GM23338 (cell line): ENCODE measurements at regions not wholly inside any gene's neighbourhood (a gene's known extent, or its start where the extent isn't known, plus 50 kb on each side); places are given as distances from the start of the nearest gene placed in this dataset.

ENCODE experiments used
- ATAC-seq: fragments of 200-7000 bp; cut with Tn5 transposase; 3 replicates; pipeline ENCODE4 v1.9.1; 2020
- DNase-seq: peaks from one replicate; pipeline ENCODE4 v3.0.0-alpha.2; 2015; ENCODE audit warnings: low spot score
- H2AFZ ChIP-seq: fragments of 200-600 bp; sonication (generic); 2 replicates; pipeline ENCODE4 v1.8.0; 2016; ENCODE audit warnings: antibody characterized with exemption, mild to moderate bottlenecking, moderate library complexity
- H3F3A ChIP-seq: fragments of 200-600 bp; sonication (generic); replicated peaks from 2 replicates; pipeline ENCODE4 v1.8.0; 2017; ENCODE audit warnings: antibody characterized with exemption, mixed run types, low read depth
- H3K27ac ChIP-seq: fragments of 200-600 bp; sonication (generic); 2 replicates; pipeline ENCODE4 v1.6.1; 2016; ENCODE audit warnings: low read depth
- H3K27me3 ChIP-seq: fragments of 200-600 bp; sonication (generic); 2 replicates; pipeline ENCODE4 v1.8.0; 2016; ENCODE audit warnings: mild to moderate bottlenecking, mixed run types, moderate library complexity; ENCODE audit not compliant: insufficient read depth
- H3K36me3 ChIP-seq: fragments of 200-600 bp; sonication (generic); 2 replicates; pipeline ENCODE4 v1.8.0; 2016; ENCODE audit warnings: mild to moderate bottlenecking; ENCODE audit not compliant: insufficient read depth
- H3K4me1 ChIP-seq: fragments of 200-600 bp; sonication (generic); 2 replicates; pipeline ENCODE4 v1.8.0; 2016; ENCODE audit warnings: mild to moderate bottlenecking, moderate library complexity; ENCODE audit not compliant: insufficient read depth
- H3K4me2 ChIP-seq: fragments of 200-600 bp; sonication (generic); 2 replicates; pipeline ENCODE4 v1.7.1; 2017; ENCODE audit warnings: mixed run types
- H3K4me3 ChIP-seq: fragments of 200-600 bp; sonication (generic); 2 replicates; pipeline ENCODE4 v1.6.1; 2016; ENCODE audit warnings: mixed run types
- H3K79me2 ChIP-seq: fragments of 200-600 bp; sonication (generic); replicated peaks from 2 replicates; pipeline ENCODE4 v1.8.0; 2017; ENCODE audit warnings: mild to moderate bottlenecking; ENCODE audit not compliant: insufficient read depth
- H3K9me2 ChIP-seq: fragments of 200-600 bp; sonication (generic); 2 replicates; pipeline ENCODE4 v1.8.0; 2017; ENCODE audit not compliant: insufficient read depth
- H4K20me1 ChIP-seq: fragments of 200-600 bp; sonication (generic); replicated peaks from 2 replicates; pipeline ENCODE4 v1.8.0; 2017; ENCODE audit warnings: mild to moderate bottlenecking; ENCODE audit not compliant: insufficient read depth
- H3K27ac Mint-ChIP-seq: 2 replicates; pipeline ENCODE4 v1.8.0; 2020; ENCODE audit warnings: inconsistent platforms, mild to moderate bottlenecking, moderate library complexity, mixed read lengths
- H3K27me3 Mint-ChIP-seq: 3 replicates; pipeline ENCODE4 v1.8.0; 2022; ENCODE audit warnings: low read depth, mild to moderate bottlenecking, moderate library complexity, mixed read lengths, inconsistent platforms; ENCODE audit not compliant: insufficient read depth, poor library complexity
- H3K36me3 Mint-ChIP-seq: 3 replicates; pipeline ENCODE4 v1.8.0; 2021; ENCODE audit warnings: low read depth, mild to moderate bottlenecking, inconsistent platforms, moderate library complexity, mixed read lengths
- H3K4me1 Mint-ChIP-seq: 3 replicates; pipeline ENCODE4 v1.8.0; 2020; ENCODE audit warnings: mild to moderate bottlenecking, inconsistent platforms, mixed read lengths
- H3K4me3 Mint-ChIP-seq: 3 replicates; pipeline ENCODE4 v1.8.0; 2021; ENCODE audit warnings: moderate library complexity, mild to moderate bottlenecking, inconsistent platforms, mixed read lengths
- H3K9me3 Mint-ChIP-seq: 3 replicates; pipeline ENCODE4 v1.8.0; 2020; ENCODE audit warnings: moderate library complexity, mild to moderate bottlenecking, inconsistent platforms, mixed read lengths
- CREB1 ChIP-seq: fragments of 250-450 bp; sonication (Bioruptor Pico); IDR thresholded peaks from 2 replicates; pipeline ENCODE4 v1.5.0; 2020; ENCODE audit warnings: low read depth, mild to moderate bottlenecking, moderate library complexity
- EZH2 ChIP-seq: fragments of 200-600 bp; sonication (generic); IDR thresholded peaks from one replicate; pipeline ENCODE4 v1.8.0; 2017; ENCODE audit warnings: antibody characterized with exemption, mild to moderate bottlenecking, low read depth; ENCODE audit not compliant: unreplicated experiment
- EZH2phosphoT487 ChIP-seq: fragments of 200-600 bp; sonication (generic); IDR thresholded peaks from one replicate; pipeline ENCODE4 v1.8.1; 2018; ENCODE audit warnings: antibody characterized with exemption; ENCODE audit not compliant: unreplicated experiment
- JUNB ChIP-seq: IDR thresholded peaks from one replicate; pipeline ENCODE4 v1.6.1; 2016; ENCODE audit warnings: antibody characterized with exemption; ENCODE audit not compliant: unreplicated experiment
- NANOG ChIP-seq: IDR thresholded peaks from 2 replicates; pipeline ENCODE4 v1.6.1; 2016; ENCODE audit warnings: antibody characterized with exemption, borderline replicate concordance
- POLR2AphosphoS5 ChIP-seq: IDR thresholded peaks from 2 replicates; pipeline ENCODE4 v1.6.1; 2016; ENCODE audit warnings: antibody characterized with exemption, low read depth
- STAT1 ChIP-seq: IDR thresholded peaks from one replicate; pipeline ENCODE4 v1.6.1; 2016; ENCODE audit warnings: antibody characterized with exemption; ENCODE audit not compliant: unreplicated experiment
- ZNF114 ChIP-seq: fragments of 250-450 bp; sonication (Bioruptor Pico); IDR thresholded peaks from 2 replicates; pipeline ENCODE4 v1.5.0; 2020; ENCODE audit warnings: mild to moderate bottlenecking, moderate library complexity
- ZNF331 ChIP-seq: fragments of 250-450 bp; sonication (Bioruptor Pico); IDR thresholded peaks from 2 replicates; pipeline ENCODE4 v1.5.0; 2020; ENCODE audit warnings: low read depth, mild to moderate bottlenecking, moderate library complexity
- TF ChIP-seq, protein P1 (sequence below): IDR thresholded peaks from 2 replicates; pipeline ENCODE4 v1.6.1; 2016; ENCODE audit warnings: antibody characterized with exemption
- TF ChIP-seq, protein P2 (sequence below): IDR thresholded peaks from one replicate; pipeline ENCODE4 v1.6.1; 2018; ENCODE audit warnings: antibody characterized with exemption; ENCODE audit not compliant: unreplicated experiment
- TF ChIP-seq, protein P3 (sequence below), 2 experiments: fragments of 200-600 bp in 1 of 2; sonication (generic) in 1 of 2; conservative IDR thresholded peaks; 2 replicates each; pipeline versions ENCODE4 v1.5.1 to v1.6.1; 2016 to 2017; ENCODE audit warnings: antibody characterized with exemption in 2 of 2, low read depth in 2 of 2, mild to moderate bottlenecking in 2 of 2, moderate library complexity in 1 of 2
- TF ChIP-seq, protein P4 (sequence below): fragments of 250-450 bp; sonication (Bioruptor Pico); IDR thresholded peaks from 2 replicates; pipeline ENCODE4 v1.5.0; 2020; ENCODE audit warnings: mild to moderate bottlenecking, moderate library complexity

DNA sequence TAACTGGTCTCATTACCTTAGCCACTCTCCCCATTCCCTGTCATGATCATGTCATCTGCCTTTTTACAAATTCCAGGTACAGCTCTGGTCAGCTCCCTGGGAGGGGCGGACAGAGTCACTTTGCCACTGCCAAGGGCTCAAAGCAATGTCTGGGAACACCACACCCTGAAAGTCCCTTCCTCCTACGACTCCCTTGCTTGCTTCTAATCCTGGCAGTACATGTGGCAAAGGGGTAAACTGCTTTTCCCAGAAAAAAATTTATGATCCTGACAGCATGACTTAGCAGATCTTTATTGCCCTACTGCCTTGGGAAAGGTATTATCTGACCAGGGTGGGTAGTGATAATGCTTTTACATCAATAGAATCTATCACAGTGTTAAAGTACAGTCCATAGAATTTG, 376.0 kb upstream of the PDE3A start:
- no peak overlapping the region for H3K4me3 ChIP-seq
- no peaks in the 10 kb centered on the region for H4K20me1 ChIP-seq
- no peak overlapping the region for H3K4me2 ChIP-seq
- no peaks in the 10 kb centered on the region for H3K9me3 Mint-ChIP-seq
- no peaks in the 10 kb centered on the region for H3F3A ChIP-seq
- no peaks in the 10 kb centered on the region for H3K36me3 Mint-ChIP-seq
- no peaks in the 10 kb centered on the region for H3K36me3 ChIP-seq
- H2AFZ ChIP-seq: no peak overlapping the region; the same call in 1 of the 2 replicates
- no peak overlapping the region; the same call in 1 of the 2 replicates for H3K27ac Mint-ChIP-seq
- H3K4me3 Mint-ChIP-seq: no peak overlapping the region
- DNase-seq: no peak
- H3K9me2 ChIP-seq: no peaks in the 10 kb centered on the region
- H3K79me2 ChIP-seq: no peaks in the 10 kb centered on the region
- no peaks in the 10 kb centered on the region for H3K4me1 ChIP-seq
- no peak for ATAC-seq
- H3K27me3 ChIP-seq: no peaks in the 10 kb centered on the region
- H3K27me3 Mint-ChIP-seq: no peaks in the 10 kb centered on the region
- H3K4me1 Mint-ChIP-seq: no peaks in the 10 kb centered on the region
- TF ChIP-seq, protein P1, sequence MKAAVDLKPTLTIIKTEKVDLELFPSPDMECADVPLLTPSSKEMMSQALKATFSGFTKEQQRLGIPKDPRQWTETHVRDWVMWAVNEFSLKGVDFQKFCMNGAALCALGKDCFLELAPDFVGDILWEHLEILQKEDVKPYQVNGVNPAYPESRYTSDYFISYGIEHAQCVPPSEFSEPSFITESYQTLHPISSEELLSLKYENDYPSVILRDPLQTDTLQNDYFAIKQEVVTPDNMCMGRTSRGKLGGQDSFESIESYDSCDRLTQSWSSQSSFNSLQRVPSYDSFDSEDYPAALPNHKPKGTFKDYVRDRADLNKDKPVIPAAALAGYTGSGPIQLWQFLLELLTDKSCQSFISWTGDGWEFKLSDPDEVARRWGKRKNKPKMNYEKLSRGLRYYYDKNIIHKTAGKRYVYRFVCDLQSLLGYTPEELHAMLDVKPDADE: no peak
- TF ChIP-seq EZH2phosphoT487: no peak
- TF ChIP-seq EZH2: no peak
- TF ChIP-seq JUNB: no peak
- TF ChIP-seq POLR2AphosphoS5: no peak
- no peak for TF ChIP-seq ZNF114 (CRISPR knock-in tag)
- no peak for TF ChIP-seq STAT1
- no peak for TF ChIP-seq NANOG
- TF ChIP-seq CREB1 (CRISPR knock-in tag): no peak
- TF ChIP-seq, protein P2, sequence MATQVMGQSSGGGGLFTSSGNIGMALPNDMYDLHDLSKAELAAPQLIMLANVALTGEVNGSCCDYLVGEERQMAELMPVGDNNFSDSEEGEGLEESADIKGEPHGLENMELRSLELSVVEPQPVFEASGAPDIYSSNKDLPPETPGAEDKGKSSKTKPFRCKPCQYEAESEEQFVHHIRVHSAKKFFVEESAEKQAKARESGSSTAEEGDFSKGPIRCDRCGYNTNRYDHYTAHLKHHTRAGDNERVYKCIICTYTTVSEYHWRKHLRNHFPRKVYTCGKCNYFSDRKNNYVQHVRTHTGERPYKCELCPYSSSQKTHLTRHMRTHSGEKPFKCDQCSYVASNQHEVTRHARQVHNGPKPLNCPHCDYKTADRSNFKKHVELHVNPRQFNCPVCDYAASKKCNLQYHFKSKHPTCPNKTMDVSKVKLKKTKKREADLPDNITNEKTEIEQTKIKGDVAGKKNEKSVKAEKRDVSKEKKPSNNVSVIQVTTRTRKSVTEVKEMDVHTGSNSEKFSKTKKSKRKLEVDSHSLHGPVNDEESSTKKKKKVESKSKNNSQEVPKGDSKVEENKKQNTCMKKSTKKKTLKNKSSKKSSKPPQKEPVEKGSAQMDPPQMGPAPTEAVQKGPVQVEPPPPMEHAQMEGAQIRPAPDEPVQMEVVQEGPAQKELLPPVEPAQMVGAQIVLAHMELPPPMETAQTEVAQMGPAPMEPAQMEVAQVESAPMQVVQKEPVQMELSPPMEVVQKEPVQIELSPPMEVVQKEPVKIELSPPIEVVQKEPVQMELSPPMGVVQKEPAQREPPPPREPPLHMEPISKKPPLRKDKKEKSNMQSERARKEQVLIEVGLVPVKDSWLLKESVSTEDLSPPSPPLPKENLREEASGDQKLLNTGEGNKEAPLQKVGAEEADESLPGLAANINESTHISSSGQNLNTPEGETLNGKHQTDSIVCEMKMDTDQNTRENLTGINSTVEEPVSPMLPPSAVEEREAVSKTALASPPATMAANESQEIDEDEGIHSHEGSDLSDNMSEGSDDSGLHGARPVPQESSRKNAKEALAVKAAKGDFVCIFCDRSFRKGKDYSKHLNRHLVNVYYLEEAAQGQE: no peak
- no peak for TF ChIP-seq ZNF331 (CRISPR knock-in tag)
- TF ChIP-seq, protein P3, sequence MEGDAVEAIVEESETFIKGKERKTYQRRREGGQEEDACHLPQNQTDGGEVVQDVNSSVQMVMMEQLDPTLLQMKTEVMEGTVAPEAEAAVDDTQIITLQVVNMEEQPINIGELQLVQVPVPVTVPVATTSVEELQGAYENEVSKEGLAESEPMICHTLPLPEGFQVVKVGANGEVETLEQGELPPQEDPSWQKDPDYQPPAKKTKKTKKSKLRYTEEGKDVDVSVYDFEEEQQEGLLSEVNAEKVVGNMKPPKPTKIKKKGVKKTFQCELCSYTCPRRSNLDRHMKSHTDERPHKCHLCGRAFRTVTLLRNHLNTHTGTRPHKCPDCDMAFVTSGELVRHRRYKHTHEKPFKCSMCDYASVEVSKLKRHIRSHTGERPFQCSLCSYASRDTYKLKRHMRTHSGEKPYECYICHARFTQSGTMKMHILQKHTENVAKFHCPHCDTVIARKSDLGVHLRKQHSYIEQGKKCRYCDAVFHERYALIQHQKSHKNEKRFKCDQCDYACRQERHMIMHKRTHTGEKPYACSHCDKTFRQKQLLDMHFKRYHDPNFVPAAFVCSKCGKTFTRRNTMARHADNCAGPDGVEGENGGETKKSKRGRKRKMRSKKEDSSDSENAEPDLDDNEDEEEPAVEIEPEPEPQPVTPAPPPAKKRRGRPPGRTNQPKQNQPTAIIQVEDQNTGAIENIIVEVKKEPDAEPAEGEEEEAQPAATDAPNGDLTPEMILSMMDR (conservative IDR thresholded peaks at IDR 0.05; ENCODE audit: low read depth in 2 of 2): no peak
- TF ChIP-seq, protein P4, sequence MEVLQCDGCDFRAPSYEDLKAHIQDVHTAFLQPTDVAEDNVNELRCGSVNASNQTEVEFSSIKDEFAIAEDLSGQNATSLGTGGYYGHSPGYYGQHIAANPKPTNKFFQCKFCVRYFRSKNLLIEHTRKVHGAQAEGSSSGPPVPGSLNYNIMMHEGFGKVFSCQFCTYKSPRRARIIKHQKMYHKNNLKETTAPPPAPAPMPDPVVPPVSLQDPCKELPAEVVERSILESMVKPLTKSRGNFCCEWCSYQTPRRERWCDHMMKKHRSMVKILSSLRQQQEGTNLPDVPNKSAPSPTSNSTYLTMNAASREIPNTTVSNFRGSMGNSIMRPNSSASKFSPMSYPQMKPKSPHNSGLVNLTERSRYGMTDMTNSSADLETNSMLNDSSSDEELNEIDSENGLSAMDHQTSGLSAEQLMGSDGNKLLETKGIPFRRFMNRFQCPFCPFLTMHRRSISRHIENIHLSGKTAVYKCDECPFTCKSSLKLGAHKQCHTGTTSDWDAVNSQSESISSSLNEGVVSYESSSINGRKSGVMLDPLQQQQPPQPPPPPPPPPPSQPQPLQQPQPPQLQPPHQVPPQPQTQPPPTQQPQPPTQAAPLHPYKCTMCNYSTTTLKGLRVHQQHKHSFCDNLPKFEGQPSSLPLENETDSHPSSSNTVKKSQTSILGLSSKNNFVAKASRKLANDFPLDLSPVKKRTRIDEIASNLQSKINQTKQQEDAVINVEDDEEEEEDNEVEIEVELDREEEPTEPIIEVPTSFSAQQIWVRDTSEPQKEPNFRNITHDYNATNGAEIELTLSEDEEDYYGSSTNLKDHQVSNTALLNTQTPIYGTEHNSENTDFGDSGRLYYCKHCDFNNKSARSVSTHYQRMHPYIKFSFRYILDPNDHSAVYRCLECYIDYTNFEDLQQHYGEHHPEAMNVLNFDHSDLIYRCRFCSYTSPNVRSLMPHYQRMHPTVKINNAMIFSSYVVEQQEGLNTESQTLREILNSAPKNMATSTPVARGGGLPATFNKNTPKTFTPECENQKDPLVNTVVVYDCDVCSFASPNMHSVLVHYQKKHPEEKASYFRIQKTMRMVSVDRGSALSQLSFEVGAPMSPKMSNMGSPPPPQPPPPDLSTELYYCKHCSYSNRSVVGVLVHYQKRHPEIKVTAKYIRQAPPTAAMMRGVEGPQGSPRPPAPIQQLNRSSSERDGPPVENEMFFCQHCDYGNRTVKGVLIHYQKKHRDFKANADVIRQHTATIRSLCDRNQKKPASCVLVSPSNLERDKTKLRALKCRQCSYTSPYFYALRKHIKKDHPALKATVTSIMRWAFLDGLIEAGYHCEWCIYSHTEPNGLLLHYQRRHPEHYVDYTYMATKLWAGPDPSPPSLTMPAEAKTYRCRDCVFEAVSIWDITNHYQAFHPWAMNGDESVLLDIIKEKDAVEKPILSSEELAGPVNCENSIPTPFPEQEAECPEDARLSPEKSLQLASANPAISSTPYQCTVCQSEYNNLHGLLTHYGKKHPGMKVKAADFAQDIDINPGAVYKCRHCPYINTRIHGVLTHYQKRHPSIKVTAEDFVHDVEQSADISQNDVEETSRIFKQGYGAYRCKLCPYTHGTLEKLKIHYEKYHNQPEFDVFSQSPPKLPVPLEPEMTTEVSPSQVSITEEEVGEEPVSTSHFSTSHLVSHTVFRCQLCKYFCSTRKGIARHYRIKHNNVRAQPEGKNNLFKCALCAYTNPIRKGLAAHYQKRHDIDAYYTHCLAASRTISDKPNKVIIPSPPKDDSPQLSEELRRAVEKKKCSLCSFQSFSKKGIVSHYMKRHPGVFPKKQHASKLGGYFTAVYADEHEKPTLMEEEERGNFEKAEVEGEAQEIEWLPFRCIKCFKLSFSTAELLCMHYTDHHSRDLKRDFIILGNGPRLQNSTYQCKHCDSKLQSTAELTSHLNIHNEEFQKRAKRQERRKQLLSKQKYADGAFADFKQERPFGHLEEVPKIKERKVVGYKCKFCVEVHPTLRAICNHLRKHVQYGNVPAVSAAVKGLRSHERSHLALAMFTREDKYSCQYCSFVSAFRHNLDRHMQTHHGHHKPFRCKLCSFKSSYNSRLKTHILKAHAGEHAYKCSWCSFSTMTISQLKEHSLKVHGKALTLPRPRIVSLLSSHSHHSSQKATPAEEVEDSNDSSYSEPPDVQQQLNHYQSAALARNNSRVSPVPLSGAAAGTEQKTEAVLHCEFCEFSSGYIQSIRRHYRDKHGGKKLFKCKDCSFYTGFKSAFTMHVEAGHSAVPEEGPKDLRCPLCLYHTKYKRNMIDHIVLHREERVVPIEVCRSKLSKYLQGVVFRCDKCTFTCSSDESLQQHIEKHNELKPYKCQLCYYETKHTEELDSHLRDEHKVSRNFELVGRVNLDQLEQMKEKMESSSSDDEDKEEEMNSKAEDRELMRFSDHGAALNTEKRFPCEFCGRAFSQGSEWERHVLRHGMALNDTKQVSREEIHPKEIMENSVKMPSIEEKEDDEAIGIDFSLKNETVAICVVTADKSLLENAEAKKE (CRISPR knock-in tag): no peak
- no peak overlapping the region for H3K27ac ChIP-seq
